BJ (cell line): ENCODE measurements at regions not wholly inside any gene's neighbourhood (a gene's known extent, or its start where the extent isn't known, plus 50 kb on each side); places are given as distances from the start of the nearest gene placed in this dataset.
A peak's percentile ranks its signal among the peaks of the same experiment; 100 is the strongest.

Experiments
- CTCF ChIA-PET: fragments of 350-600 bp; formaldehyde crosslinking; extraction: SDS; loops from one replicate; lab custom pipeline; 2021; ENCODE audit warnings: antibody characterized with exemption, inconsistent platforms; lab: Yijun Ruan, JAX
- POLR2A ChIA-PET: fragments of 300-600 bp; sonication (Branson Sonifier 250); formaldehyde crosslinking; extraction: SDS; loops from one replicate; lab custom pipeline; 2021; ENCODE audit warnings: antibody characterized with exemption; lab: Charles Lee
- DNase-seq: peaks from one replicate; pipeline ENCODE4 v3.0.0-alpha.2; 2011; ENCODE audit warnings: low read depth
- H3K27me3 ChIP-seq: 2 replicates; pipeline ENCODE4 v1.6.0; 2011; ENCODE audit warnings: low read length; ENCODE audit not compliant: control insufficient read depth, insufficient read depth
- H3K36me3 ChIP-seq: 2 replicates; pipeline ENCODE4 v1.5.1; 2011; ENCODE audit warnings: low read length; ENCODE audit not compliant: control insufficient read depth, insufficient read depth
- H3K4me3 ChIP-seq: 2 replicates; pipeline ENCODE4 v1.5.1; 2011; ENCODE audit warnings: low read depth, mild to moderate bottlenecking, control low read depth, low read length
- CTCF ChIP-seq: IDR thresholded peaks from 2 replicates; pipeline ENCODE4 v1.5.1; 2011; ENCODE audit warnings: low read depth, mild to moderate bottlenecking, control low read depth, inconsistent platforms, low read length, moderate library complexity; ENCODE audit not compliant: insufficient read depth

- no peak for TF ChIP-seq CTCF
- POLR2A ChIA-PET = no interaction called here
- Histone ChIP-seq H3K27me3 (no peaks in the 10 kb centered on the region), H3K4me3 (no peak overlapping the region), H3K36me3 (no peaks in the 10 kb centered on the region)
- no peak for DNase-seq
- CTCF ChIA-PET = no interaction called here
These were observed 479.1 kb upstream of the SLIT2 start for GRCh38 chr4:19772581-19772980.

- POLR2A ChIA-PET = no interaction called here
- CTCF ChIA-PET = no interaction called here
- Histone ChIP-seq H3K4me3 (no peak overlapping the region), H3K27me3 (no peaks in the 10 kb centered on the region), H3K36me3 (no peaks in the 10 kb centered on the region)
- no peak for TF ChIP-seq CTCF
- no peak for DNase-seq
These were observed 495.0 kb upstream of the SLIT2 start for GRCh38 chr4:19756661-19757060.

GRCh38 chr4:19752599-19752998 lies 499.1 kb upstream of the SLIT2 start:
- ChIA-PET POLR2A (no interaction called here), CTCF (no interaction called here)
- Histone ChIP-seq H3K4me3 (no peak overlapping the region), H3K27me3 (no peaks in the 10 kb centered on the region), H3K36me3 (no peaks in the 10 kb centered on the region)
- TF ChIP-seq CTCF = no peak
- DNase-seq = no peak

- POLR2A ChIA-PET = no interaction called here
- H3K4me3 ChIP-seq = no peak overlapping the region
These were observed 502.9 kb upstream of the SLIT2 start for GRCh38 chr4:19748519-19749479.

More at GRCh38 chr4:19748519-19749479, 502.9 kb upstream of the SLIT2 start:
- TF ChIP-seq CTCF = no peak
- peak; percentile 86 for DNase-seq
- CTCF ChIA-PET = interaction anchor here (0.5 to 1.4 kb wide), 3 partner anchors 13 to 574 kb away, joined by 4 to 5 read pairs (median 4); no protein-coding TSS in a partner anchor
- H3K36me3 ChIP-seq = no peaks in the 10 kb centered on the region
- no peaks in the 10 kb centered on the region for H3K27me3 ChIP-seq
